Skeletal muscle cell (primary cell): ENCODE measurements at regions not wholly inside any gene's neighbourhood (a gene's known extent, or its start where the extent isn't known, plus 50 kb on each side); places are given as distances from the start of the nearest gene placed in this dataset.

ENCODE experiments used
- DNase-seq: peaks from one replicate; pipeline ENCODE4 v3.0.0-alpha.2; 2010; ENCODE audit warnings: low read depth
- H3K4me3 ChIP-seq: 2 replicates; pipeline ENCODE4 v1.5.1; 2011; ENCODE audit warnings: low read depth, mild to moderate bottlenecking, control low read depth, low read length, moderate library complexity

- H3K4me3 ChIP-seq: no peak overlapping the region
- no peak for DNase-seq
Measured at GRCh38 chr2:200725596-200725995, 86.1 kb upstream of the BZW1 start.

GRCh38 chr2:200728630-200729029 is 83.1 kb upstream of the BZW1 start:
- DNase-seq: peak; percentile 79
- no peak overlapping the region for H3K4me3 ChIP-seq

GRCh38 chr2:200730302-200730701 is 81.4 kb upstream of the BZW1 start:
- no peak overlapping the region for H3K4me3 ChIP-seq
- DNase-seq: no peak

- no peak for DNase-seq
- no peak overlapping the region for H3K4me3 ChIP-seq
Measured at GRCh38 chr2:200730960-200731359, 80.8 kb upstream of the BZW1 start.

GRCh38 chr2:200732866-200733265 is 78.8 kb upstream of the BZW1 start:
- DNase-seq: no peak
- H3K4me3 ChIP-seq: no peak overlapping the region

- no peak overlapping the region for H3K4me3 ChIP-seq
Measured at GRCh38 chr2:200733713-200734198, 78.0 kb upstream of the BZW1 start.

GRCh38 chr2:200735061-200735460 is 76.6 kb upstream of the BZW1 start:
- DNase-seq: no peak
- no peak overlapping the region for H3K4me3 ChIP-seq

More at GRCh38 chr2:200733713-200734198, 78.0 kb upstream of the BZW1 start:
- DNase-seq: no peak

GRCh38 chr2:200736646-200737274 is 75.0 kb upstream of the BZW1 start:
- no peak overlapping the region for H3K4me3 ChIP-seq
- DNase-seq: no peak

GRCh38 chr2:200737585-200737984 is 74.1 kb upstream of the BZW1 start:
- H3K4me3 ChIP-seq: no peak overlapping the region
- DNase-seq: no peak

- DNase-seq: no peak
- H3K4me3 ChIP-seq: no peak overlapping the region
Measured at GRCh38 chr2:200738590-200738989, 73.1 kb upstream of the BZW1 start.

- no peak overlapping the region for H3K4me3 ChIP-seq
- DNase-seq: no peak
Measured at GRCh38 chr2:200740907-200741306, 70.8 kb upstream of the BZW1 start.

GRCh38 chr2:200741468-200742202 is 70.1 kb upstream of the BZW1 start:
- DNase-seq: no peak
- no peak overlapping the region for H3K4me3 ChIP-seq

GRCh38 chr2:200742426-200742825 is 69.3 kb upstream of the BZW1 start:
- H3K4me3 ChIP-seq: no peak overlapping the region
- no peak for DNase-seq

GRCh38 chr2:200743042-200743676 is 68.6 kb upstream of the BZW1 start:
- no peak overlapping the region for H3K4me3 ChIP-seq
- no peak for DNase-seq

- H3K4me3 ChIP-seq: no peak overlapping the region
- no peak for DNase-seq
Measured at GRCh38 chr2:200744201-200744602, 67.5 kb upstream of the BZW1 start.

- no peak for DNase-seq
- H3K4me3 ChIP-seq: no peak overlapping the region
Measured at GRCh38 chr2:200746301-200746700, 65.4 kb upstream of the BZW1 start.

GRCh38 chr2:200747668-200748618 is 63.8 kb upstream of the BZW1 start:
- H3K4me3 ChIP-seq: no peak overlapping the region
- peak; percentile 89 for DNase-seq

- no peak for DNase-seq
- H3K4me3 ChIP-seq: no peak overlapping the region
Measured at GRCh38 chr2:200748779-200749178, 62.9 kb upstream of the BZW1 start.

GRCh38 chr2:200749631-200750322 is 61.9 kb upstream of the BZW1 start:
- no peak overlapping the region for H3K4me3 ChIP-seq
- DNase-seq: no peak
